OCI-LY1 (cell line): ENCODE measurements at regions not wholly inside any gene's neighbourhood (a gene's known extent, or its start where the extent isn't known, plus 50 kb on each side); places are given as distances from the start of the nearest gene placed in this dataset.

Experiments
- H2AFZ ChIP-seq: fragments of 200-600 bp; sonication (generic), shearing (Covaris generic); 2 replicates; pipeline ENCODE4 v1.6.0; 2014; ENCODE audit warnings: antibody characterized with exemption, mild to moderate bottlenecking, low read length
- H3F3A ChIP-seq: fragments of 200-600 bp; sonication (generic), shearing (Covaris generic); 2 replicates; pipeline ENCODE4 v1.6.0; 2014; ENCODE audit warnings: mild to moderate bottlenecking, antibody characterized with exemption, low read length, moderate library complexity; ENCODE audit not compliant: insufficient read depth
- H3K27ac ChIP-seq: fragments of 200-600 bp; sonication (generic); 2 replicates; pipeline ENCODE4 v1.5.1; 2014; ENCODE audit warnings: low read length, mixed run types, mild to moderate bottlenecking, low read depth; ENCODE audit not compliant: poor library complexity, severe bottlenecking
- H3K27me3 ChIP-seq: fragments of 200-600 bp; sonication (generic); 2 replicates; pipeline ENCODE4 v1.6.0; 2014; ENCODE audit warnings: antibody characterized with exemption, mild to moderate bottlenecking, low read length, moderate library complexity; ENCODE audit not compliant: insufficient read depth
- H3K36me3 ChIP-seq: fragments of 200-600 bp; sonication (generic); 2 replicates; pipeline ENCODE4 v1.6.1; 2014; ENCODE audit warnings: mild to moderate bottlenecking, antibody characterized with exemption, low read length, moderate library complexity, mixed read lengths; ENCODE audit not compliant: insufficient read depth
- H3K4me1 ChIP-seq: fragments of 200-600 bp; sonication (generic); 2 replicates; pipeline ENCODE4 v1.5.1; 2014; ENCODE audit warnings: mild to moderate bottlenecking, low read length, moderate library complexity; ENCODE audit not compliant: insufficient read depth, severe bottlenecking
- H3K4me2 ChIP-seq: fragments of 200-600 bp; sonication (generic), shearing (Covaris generic); 2 replicates; pipeline ENCODE4 v1.6.1; 2014; ENCODE audit warnings: low read length
- H3K4me3 ChIP-seq: fragments of 200-600 bp; sonication (generic); 2 replicates; pipeline ENCODE4 v1.5.1; 2014; ENCODE audit warnings: low read length, low read depth, mild to moderate bottlenecking, mixed read lengths; ENCODE audit not compliant: poor library complexity, severe bottlenecking
- H3K79me2 ChIP-seq: fragments of 200-600 bp; shearing (Covaris generic); 2 replicates; pipeline ENCODE4 v1.6.1; 2016; ENCODE audit warnings: mixed run types, low read length, mixed read lengths; ENCODE audit not compliant: insufficient read depth
- H3K9ac ChIP-seq: fragments of 200-600 bp; sonication (generic), shearing (Covaris generic); 2 replicates; pipeline ENCODE4 v1.6.1; 2014; ENCODE audit warnings: mild to moderate bottlenecking, low read length, mixed read lengths
- H3K9me2 ChIP-seq: fragments of 200-600 bp; sonication (generic), shearing (Covaris generic); 2 replicates; pipeline ENCODE4 v1.6.1; 2014; ENCODE audit warnings: low read depth, mild to moderate bottlenecking, low read length, mixed read lengths
- H3K9me3 ChIP-seq: fragments of 200-600 bp; shearing (Covaris generic); 2 replicates; pipeline ENCODE4 v1.6.1; 2014; ENCODE audit warnings: low read length, mixed read lengths
- H4K20me1 ChIP-seq: fragments of 200-600 bp; sonication (generic), shearing (Covaris generic); 2 replicates; pipeline ENCODE4 v1.6.0; 2016; ENCODE audit warnings: mild to moderate bottlenecking, low read length; ENCODE audit not compliant: insufficient read depth
- EZH2 ChIP-seq: fragments of 200-600 bp; sonication (generic), shearing (Covaris generic); IDR thresholded peaks from 2 replicates; pipeline ENCODE4 v1.8.0; 2017; ENCODE audit warnings: borderline replicate concordance, mixed run types, mild to moderate bottlenecking, antibody characterized with exemption, low read length, moderate library complexity, mixed read lengths
- TF ChIP-seq, protein P1 (sequence below): fragments of 200-600 bp; sonication (generic), shearing (Covaris generic); IDR thresholded peaks from 2 replicates; pipeline ENCODE4 v1.5.1; 2017; ENCODE audit warnings: mild to moderate bottlenecking, antibody characterized with exemption, low read length, moderate library complexity, mixed read lengths

DNA sequence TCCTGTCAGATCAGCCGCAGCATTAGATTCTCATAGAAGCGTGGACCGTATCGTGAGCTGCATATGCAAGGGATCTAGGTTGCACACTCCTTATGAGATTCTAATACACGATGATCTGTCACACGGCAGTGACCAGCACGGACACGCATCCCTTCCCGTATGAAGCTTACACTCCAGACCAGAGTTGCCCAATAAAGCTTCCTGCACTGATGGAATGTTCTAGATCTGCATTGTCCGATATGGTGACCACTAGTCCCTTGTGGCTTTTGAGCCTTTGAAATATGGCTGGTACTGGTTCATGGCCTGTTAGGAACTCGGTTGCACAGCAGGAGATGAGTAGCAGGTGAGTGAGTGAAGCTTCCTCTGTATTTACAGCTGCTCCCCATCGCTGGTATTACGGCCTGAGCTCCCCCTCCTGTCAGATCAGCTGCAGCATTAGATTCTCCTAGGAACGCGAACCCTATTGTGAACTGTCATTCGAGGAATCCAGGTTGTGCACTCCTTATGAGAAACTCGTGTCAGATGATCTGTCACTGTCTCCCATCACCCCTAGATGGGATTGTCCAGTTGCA is 49.8 kb upstream of the ZCCHC14 start:
- no peak overlapping the region for H3K27ac ChIP-seq
- no peaks in the 10 kb centered on the region for H3F3A ChIP-seq
- no peaks in the 10 kb centered on the region; the same call in 1 of the 2 replicates for H3K36me3 ChIP-seq
- TF ChIP-seq EZH2 = no peak
- TF ChIP-seq, protein P1, sequence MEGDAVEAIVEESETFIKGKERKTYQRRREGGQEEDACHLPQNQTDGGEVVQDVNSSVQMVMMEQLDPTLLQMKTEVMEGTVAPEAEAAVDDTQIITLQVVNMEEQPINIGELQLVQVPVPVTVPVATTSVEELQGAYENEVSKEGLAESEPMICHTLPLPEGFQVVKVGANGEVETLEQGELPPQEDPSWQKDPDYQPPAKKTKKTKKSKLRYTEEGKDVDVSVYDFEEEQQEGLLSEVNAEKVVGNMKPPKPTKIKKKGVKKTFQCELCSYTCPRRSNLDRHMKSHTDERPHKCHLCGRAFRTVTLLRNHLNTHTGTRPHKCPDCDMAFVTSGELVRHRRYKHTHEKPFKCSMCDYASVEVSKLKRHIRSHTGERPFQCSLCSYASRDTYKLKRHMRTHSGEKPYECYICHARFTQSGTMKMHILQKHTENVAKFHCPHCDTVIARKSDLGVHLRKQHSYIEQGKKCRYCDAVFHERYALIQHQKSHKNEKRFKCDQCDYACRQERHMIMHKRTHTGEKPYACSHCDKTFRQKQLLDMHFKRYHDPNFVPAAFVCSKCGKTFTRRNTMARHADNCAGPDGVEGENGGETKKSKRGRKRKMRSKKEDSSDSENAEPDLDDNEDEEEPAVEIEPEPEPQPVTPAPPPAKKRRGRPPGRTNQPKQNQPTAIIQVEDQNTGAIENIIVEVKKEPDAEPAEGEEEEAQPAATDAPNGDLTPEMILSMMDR = no peak
- H3K4me1 ChIP-seq = peaks cover 7% of the 10 kb centered on the region
- H3K4me2 ChIP-seq = no peak overlapping the region
- H4K20me1 ChIP-seq = no peaks in the 10 kb centered on the region
- no peaks in the 10 kb centered on the region for H3K79me2 ChIP-seq
- H3K9ac ChIP-seq = no peak overlapping the region
- no peak overlapping the region for H2AFZ ChIP-seq
- H3K27me3 ChIP-seq = peaks cover 18% of the 10 kb centered on the region; the same call in 1 of the 2 replicates
- H3K4me3 ChIP-seq = no peak overlapping the region
- H3K9me2 ChIP-seq = no peaks in the 10 kb centered on the region
- no peaks in the 10 kb centered on the region for H3K9me3 ChIP-seq
